ENCODE measurements at regions not wholly inside any gene's neighbourhood (a gene's known extent, or its start where the extent isn't known, plus 50 kb on each side); places are given as distances from the start of the nearest gene placed in this dataset.

DNA sequence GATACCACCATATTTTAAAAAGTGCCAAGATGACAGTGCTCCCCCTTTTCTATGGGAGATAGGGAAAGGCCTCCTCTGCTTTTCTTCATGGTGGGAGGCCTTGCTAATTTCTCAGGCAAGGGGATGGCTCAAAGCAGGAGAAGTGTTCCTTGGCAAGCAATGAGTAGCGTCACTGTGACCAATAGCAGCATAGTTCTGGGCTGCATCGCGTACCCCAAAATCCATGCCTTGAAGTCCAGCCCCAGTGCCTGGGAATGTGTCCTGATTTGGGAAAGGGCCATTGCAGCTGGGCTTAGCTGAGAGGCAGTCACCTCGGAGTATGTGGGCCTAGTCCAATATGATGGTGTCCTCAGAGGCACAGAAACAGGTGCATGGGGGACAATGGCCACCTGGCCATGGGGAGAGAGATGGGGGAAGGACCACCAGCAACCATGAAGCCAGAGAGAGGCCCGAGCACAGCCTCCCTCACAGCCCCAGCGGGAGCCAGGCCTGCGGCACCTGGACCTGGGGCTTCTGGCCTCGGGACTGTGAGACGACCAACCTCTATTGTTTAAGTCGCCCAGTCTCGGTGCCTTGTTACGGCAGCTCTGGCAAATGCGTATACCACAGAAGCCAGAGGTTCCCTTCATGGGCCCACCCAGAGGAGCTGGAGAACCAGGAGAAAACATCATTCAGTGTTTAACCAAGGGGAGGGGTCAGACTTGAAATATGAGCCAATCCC lies 153.1 kb upstream of the RPS6KA2 start:
- TF ChIP-seq, protein P1, sequence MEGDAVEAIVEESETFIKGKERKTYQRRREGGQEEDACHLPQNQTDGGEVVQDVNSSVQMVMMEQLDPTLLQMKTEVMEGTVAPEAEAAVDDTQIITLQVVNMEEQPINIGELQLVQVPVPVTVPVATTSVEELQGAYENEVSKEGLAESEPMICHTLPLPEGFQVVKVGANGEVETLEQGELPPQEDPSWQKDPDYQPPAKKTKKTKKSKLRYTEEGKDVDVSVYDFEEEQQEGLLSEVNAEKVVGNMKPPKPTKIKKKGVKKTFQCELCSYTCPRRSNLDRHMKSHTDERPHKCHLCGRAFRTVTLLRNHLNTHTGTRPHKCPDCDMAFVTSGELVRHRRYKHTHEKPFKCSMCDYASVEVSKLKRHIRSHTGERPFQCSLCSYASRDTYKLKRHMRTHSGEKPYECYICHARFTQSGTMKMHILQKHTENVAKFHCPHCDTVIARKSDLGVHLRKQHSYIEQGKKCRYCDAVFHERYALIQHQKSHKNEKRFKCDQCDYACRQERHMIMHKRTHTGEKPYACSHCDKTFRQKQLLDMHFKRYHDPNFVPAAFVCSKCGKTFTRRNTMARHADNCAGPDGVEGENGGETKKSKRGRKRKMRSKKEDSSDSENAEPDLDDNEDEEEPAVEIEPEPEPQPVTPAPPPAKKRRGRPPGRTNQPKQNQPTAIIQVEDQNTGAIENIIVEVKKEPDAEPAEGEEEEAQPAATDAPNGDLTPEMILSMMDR (IDR thresholded peaks at IDR 0.05), result no peak
- no peaks in the 10 kb centered on the region for H3K9me3 ChIP-seq
- no peak for ATAC-seq
- intact Hi-C loops (cut with DNase I, micrococcal nuclease), result loop anchor here (10.0 kb wide), 2 partner anchors 205 to 365 kb away; no protein-coding TSS in a partner anchor
- no peak overlapping the region for H3K4me3 ChIP-seq
- DNase-seq, result no peak
- H3K4me1 ChIP-seq (ENCODE audit: low read depth), result no peaks in the 10 kb centered on the region
- H3K36me3 ChIP-seq (ENCODE audit: low read depth), result no peaks in the 10 kb centered on the region

DNA sequence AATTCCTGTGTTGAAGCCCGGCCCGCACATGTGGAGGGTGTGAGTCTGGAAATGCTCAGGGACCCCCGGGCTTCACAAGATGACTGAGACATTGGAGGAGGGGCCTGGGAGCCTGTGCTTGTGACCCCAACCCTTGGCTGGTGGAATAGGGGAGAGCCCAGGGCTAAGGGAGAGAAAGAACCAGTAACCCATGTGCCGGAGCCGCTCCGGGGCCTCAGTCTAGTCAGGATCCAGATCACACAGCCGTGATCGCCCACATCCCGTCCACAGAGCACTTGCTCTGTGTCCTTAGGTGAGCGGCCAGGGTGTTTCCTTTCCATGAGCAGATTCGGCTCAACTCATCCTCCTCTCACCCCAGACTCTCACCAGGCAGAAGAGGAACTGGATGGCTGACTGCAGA lies 152.3 kb upstream of the RPS6KA2 start:
- Histone ChIP-seq H3K36me3 (ENCODE audit: low read depth) (no peaks in the 10 kb centered on the region), H3K9me3 (no peaks in the 10 kb centered on the region), H3K4me3 (no peak overlapping the region), H3K4me1 (ENCODE audit: low read depth) (no peaks in the 10 kb centered on the region)
- DNase-seq (peak in 1 of 3 donors; percentile 22), ATAC-seq (no peak)
- TF ChIP-seq, protein P1 (IDR thresholded peaks at IDR 0.05), result no peak
- intact Hi-C loops (cut with DNase I, micrococcal nuclease), result loop anchor here (10.0 kb wide), 2 partner anchors 205 to 365 kb away; no protein-coding TSS in a partner anchor

DNA sequence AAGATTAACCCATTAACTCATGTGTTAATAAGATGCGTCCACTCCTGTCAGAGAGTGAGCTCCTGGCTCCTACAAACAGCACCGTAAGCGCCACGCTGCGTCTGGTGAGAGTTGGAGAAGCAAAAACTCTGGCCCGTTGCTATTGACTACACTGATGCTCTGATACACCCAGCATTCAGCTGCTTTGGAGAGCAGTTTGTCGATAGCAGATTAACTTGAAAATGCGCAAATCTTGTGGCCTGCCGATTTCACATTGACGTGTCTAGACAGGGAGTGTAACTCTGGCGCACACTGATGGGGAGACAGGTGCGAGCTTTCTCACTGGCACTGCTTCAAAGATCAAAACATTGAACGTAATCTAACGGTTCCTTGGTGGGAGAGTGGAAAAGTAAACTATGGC lies 151.7 kb upstream of the RPS6KA2 start:
- DNase-seq, result no peak
- Histone ChIP-seq H3K36me3 (ENCODE audit: low read depth) (no peaks in the 10 kb centered on the region), H3K4me1 (ENCODE audit: low read depth) (no peaks in the 10 kb centered on the region), H3K4me3 (no peak overlapping the region), H3K9me3 (no peaks in the 10 kb centered on the region)
- no peak for ATAC-seq
- TF ChIP-seq, protein P1 (IDR thresholded peaks at IDR 0.05), result no peak
- intact Hi-C loops (cut with DNase I, micrococcal nuclease), result loop anchor here (10.0 kb wide), 2 partner anchors 206 to 366 kb away; no protein-coding TSS in a partner anchor

DNA sequence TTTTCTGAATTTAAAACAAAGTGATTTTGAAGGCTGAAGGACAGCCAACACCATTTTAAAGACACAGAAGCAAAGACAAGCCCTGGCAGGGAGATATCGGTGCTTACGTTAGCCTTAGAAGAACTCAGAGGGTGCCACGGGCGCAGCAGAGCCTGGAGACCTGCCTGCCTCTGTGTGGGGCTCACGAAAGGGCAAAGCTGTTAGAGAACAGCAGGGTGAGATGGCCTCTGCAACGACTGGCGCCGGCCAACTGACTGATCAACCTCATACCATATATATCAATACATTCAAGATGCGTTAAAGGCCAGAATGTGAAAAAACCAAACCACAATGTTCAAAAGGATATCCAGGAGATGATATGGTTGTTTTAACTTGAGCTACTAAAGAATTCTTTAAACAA lies 151.0 kb upstream of the RPS6KA2 start:
- no peaks in the 10 kb centered on the region for H3K36me3 ChIP-seq (ENCODE audit: low read depth)
- H3K9me3 ChIP-seq, result no peaks in the 10 kb centered on the region
- intact Hi-C loops (cut with DNase I, micrococcal nuclease), result loop anchor here (10.0 kb wide), 2 partner anchors 207 to 367 kb away; no protein-coding TSS in a partner anchor
- TF ChIP-seq, protein P1 (IDR thresholded peaks at IDR 0.05), result no peak
- no peak for ATAC-seq
- H3K4me3 ChIP-seq, result no peak overlapping the region
- DNase-seq, result peak in 1 of 3 donors; percentile 25
- no peaks in the 10 kb centered on the region for H3K4me1 ChIP-seq (ENCODE audit: low read depth)

DNA sequence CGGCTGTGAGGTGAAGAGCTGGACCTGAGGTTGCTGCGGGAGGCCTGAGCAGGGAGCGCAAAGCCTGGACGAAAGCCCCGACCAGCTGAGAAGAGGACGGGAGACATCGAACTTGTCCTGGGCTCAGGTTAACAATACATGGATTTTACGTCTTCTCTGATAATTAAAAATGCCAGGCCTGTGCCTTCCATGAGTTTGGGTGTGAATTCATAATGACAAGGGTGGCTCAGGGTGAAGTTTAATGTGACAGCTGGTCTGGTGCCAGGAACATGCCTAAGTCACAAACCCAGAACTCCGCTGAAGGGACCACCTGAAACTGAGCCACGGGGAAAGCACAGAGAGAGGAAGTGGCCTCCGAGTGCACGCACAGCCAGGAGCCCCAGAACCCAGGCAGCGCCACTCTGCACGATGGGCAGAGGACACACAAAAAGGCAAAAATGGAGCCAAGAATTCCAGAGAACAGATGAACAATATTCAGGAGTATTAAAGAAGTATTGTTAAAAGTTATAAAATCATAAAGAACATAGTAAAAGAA lies 150.1 kb upstream of the RPS6KA2 start:
- Histone ChIP-seq H3K9me3 (no peaks in the 10 kb centered on the region), H3K4me3 (no peak overlapping the region), H3K4me1 (ENCODE audit: low read depth) (no peaks in the 10 kb centered on the region), H3K36me3 (ENCODE audit: low read depth) (no peaks in the 10 kb centered on the region)
- DNase-seq, result no peak
- ATAC-seq, result no peak
- intact Hi-C loops (cut with DNase I, micrococcal nuclease), result loop anchor here (10.0 kb wide), 2 partner anchors 208 to 368 kb away; no protein-coding TSS in a partner anchor
- TF ChIP-seq, protein P1 (IDR thresholded peaks at IDR 0.05), result no peak
